Neural progenitor cell (in vitro differentiated cells): ENCODE measurements at regions not wholly inside any gene's neighbourhood (a gene's known extent, or its start where the extent isn't known, plus 50 kb on each side); places are given as distances from the start of the nearest gene placed in this dataset.

Experiments
- EZH2phosphoT487 ChIP-seq: fragments of 200-600 bp; sonication (generic); IDR thresholded peaks from 2 replicates; pipeline ENCODE4 v1.6.1; 2017; ENCODE audit warnings: antibody characterized with exemption
- TF ChIP-seq, protein P1 (sequence below): fragments of 200-600 bp; sonication (generic); IDR thresholded peaks from 2 replicates; pipeline ENCODE4 v1.5.1; 2017; ENCODE audit warnings: antibody characterized with exemption, mild to moderate bottlenecking

DNA sequence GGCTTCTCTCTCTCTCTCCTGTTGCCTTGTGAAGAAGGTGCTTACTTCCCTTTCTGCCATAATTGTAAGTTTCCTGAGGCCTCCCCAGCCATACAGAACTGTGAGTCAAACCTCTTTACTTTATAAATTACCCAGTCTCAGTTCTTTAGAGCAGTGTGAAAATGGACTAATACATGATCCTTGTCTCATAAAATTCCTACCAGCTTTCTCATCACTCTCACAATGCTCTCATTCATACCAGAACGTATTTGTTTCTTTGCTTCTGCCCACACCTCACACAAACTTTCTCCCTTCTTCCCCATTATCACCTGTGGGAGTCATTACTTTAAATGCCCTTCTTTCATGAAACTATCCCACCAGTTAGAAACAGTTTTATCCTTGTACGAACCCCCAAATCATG is 62.7 kb upstream of the ARHGAP42 start:
- TF ChIP-seq, protein P1, sequence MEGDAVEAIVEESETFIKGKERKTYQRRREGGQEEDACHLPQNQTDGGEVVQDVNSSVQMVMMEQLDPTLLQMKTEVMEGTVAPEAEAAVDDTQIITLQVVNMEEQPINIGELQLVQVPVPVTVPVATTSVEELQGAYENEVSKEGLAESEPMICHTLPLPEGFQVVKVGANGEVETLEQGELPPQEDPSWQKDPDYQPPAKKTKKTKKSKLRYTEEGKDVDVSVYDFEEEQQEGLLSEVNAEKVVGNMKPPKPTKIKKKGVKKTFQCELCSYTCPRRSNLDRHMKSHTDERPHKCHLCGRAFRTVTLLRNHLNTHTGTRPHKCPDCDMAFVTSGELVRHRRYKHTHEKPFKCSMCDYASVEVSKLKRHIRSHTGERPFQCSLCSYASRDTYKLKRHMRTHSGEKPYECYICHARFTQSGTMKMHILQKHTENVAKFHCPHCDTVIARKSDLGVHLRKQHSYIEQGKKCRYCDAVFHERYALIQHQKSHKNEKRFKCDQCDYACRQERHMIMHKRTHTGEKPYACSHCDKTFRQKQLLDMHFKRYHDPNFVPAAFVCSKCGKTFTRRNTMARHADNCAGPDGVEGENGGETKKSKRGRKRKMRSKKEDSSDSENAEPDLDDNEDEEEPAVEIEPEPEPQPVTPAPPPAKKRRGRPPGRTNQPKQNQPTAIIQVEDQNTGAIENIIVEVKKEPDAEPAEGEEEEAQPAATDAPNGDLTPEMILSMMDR: no peak
- TF ChIP-seq EZH2phosphoT487: no peak
